CD4-positive, alpha-beta T cell (primary cell): ENCODE measurements at regions not wholly inside any gene's neighbourhood (a gene's known extent, or its start where the extent isn't known, plus 50 kb on each side); places are given as distances from the start of the nearest gene placed in this dataset.

ENCODE experiments used
- ATAC-seq: fragments of 200-7000 bp; cut with Tn5 transposase; one replicate; pipeline ENCODE4 v1.10.0; 2022; ENCODE audit warnings: mild to moderate bottlenecking; ENCODE audit not compliant: poor library complexity
- CTCF ChIA-PET: fragments of 350-600 bp; sonication (Branson Sonifier 250); formaldehyde crosslinking; loops from one replicate; lab custom pipeline; 2021; ENCODE audit warnings: antibody characterized with exemption, inconsistent platforms; lab: Charles Lee
- POLR2A ChIA-PET: fragments of 350-600 bp; sonication (Branson Sonifier 250); formaldehyde crosslinking; loops from one replicate; lab custom pipeline; 2021; ENCODE audit warnings: antibody characterized with exemption, inconsistent platforms; lab: Charles Lee
- DNase-seq, 14 experiments: peaks; one replicate each; pipeline ENCODE4 v3.0.0-alpha.2; 2013 to 2020; ENCODE audit warnings: mixed read lengths in 2 of 14
- H3K27ac ChIP-seq, 2 donors: one replicate each; pipeline versions ENCODE4 v1.5.1 to v1.7.0; 2013; ENCODE audit warnings: low read length in 2 of 2, low read depth in 1 of 2, mild to moderate bottlenecking in 1 of 2
- H3K27me3 ChIP-seq, 2 experiments: 1 replicate in 1 of 2; 2 replicates in 1 of 2; pipeline versions ENCODE4 v1.6.1 to v1.7.0; 2013; ENCODE audit warnings: low read length in 2 of 2, control low read depth in 1 of 2, mild to moderate bottlenecking in 1 of 2, moderate library complexity in 1 of 2; ENCODE audit not compliant: insufficient read depth in 2 of 2, control insufficient read depth in 1 of 2
- H3K36me3 ChIP-seq: one replicate; pipeline ENCODE4 v1.6.1; 2013; ENCODE audit warnings: low read length, control low read depth; ENCODE audit not compliant: insufficient read depth
- H3K4me1 ChIP-seq: one replicate; pipeline ENCODE4 v1.6.1; 2013; ENCODE audit warnings: low read length, control low read depth; ENCODE audit not compliant: insufficient read depth
- H3K4me3 ChIP-seq: one replicate; pipeline ENCODE4 v1.5.1; 2013; ENCODE audit warnings: mild to moderate bottlenecking, low read length, moderate library complexity
- H3K9me3 ChIP-seq, 2 experiments: 1 replicate in 1 of 2; 2 replicates in 1 of 2; pipeline versions ENCODE4 v1.6.1 to v1.7.0; 2013; ENCODE audit warnings: low read length in 2 of 2, mild to moderate bottlenecking in 2 of 2, control low read depth in 1 of 2, moderate library complexity in 1 of 2; ENCODE audit not compliant: control insufficient read depth in 1 of 2, insufficient read depth in 1 of 2
- H3K27ac Mint-ChIP-seq: one replicate; pipeline ENCODE4 v1.8.0; 2020; ENCODE audit warnings: mixed read lengths
- H3K27me3 Mint-ChIP-seq: one replicate; pipeline ENCODE4 v1.8.0; 2021; ENCODE audit warnings: mixed read lengths
- H3K36me3 Mint-ChIP-seq: one replicate; pipeline ENCODE4 v1.8.0; 2021; ENCODE audit warnings: low read depth, mixed read lengths
- H3K4me1 Mint-ChIP-seq: one replicate; pipeline ENCODE4 v1.8.0; 2021; ENCODE audit warnings: low read depth, mixed read lengths
- H3K4me3 Mint-ChIP-seq: one replicate; pipeline ENCODE4 v1.8.0; 2020; ENCODE audit warnings: mild to moderate bottlenecking, mixed read lengths
- H3K9me3 Mint-ChIP-seq: one replicate; pipeline ENCODE4 v1.8.0; 2020; ENCODE audit warnings: mixed read lengths
- CTCF ChIP-seq: fragments of 200-600 bp; IDR thresholded peaks from one replicate; pipeline ENCODE4 v1.8.0; 2022; ENCODE audit warnings: antibody characterized with exemption, mild to moderate bottlenecking
- intact Hi-C, 2 experiments: fragments of 100-400 bp; cut with DNase I in 1 of 2; cut with micrococcal nuclease in 1 of 2; formaldehyde crosslinking; loops; one replicate each; pipeline versions ENCODE4 v1.15.1 to v1.9.0; 2023 to 2025; cut with DNase I, micrococcal nuclease

GRCh38 chr7:106777674-106778299 lies 87.3 kb upstream of the PIK3CG start:
- no peak for TF ChIP-seq CTCF
- CTCF ChIA-PET = no interaction called here
- DNase-seq (no peak), ATAC-seq (no peak)
- no peaks in the 10 kb centered on the region for H3K9me3 Mint-ChIP-seq
- H3K27ac ChIP-seq = no peak overlapping the region
- no peaks in the 10 kb centered on the region for H3K36me3 ChIP-seq
- H3K4me1 Mint-ChIP-seq = no peaks in the 10 kb centered on the region
- no peaks in the 10 kb centered on the region for H3K36me3 Mint-ChIP-seq
- POLR2A ChIA-PET = no interaction called here
- intact Hi-C loops = no loop called here
- no peaks in the 10 kb centered on the region for H3K4me1 ChIP-seq
- H3K27ac Mint-ChIP-seq = no peak overlapping the region
- no peak overlapping the region for H3K4me3 Mint-ChIP-seq
- H3K9me3 ChIP-seq = no peaks in the 10 kb centered on the region
- peaks cover 5% of the 10 kb centered on the region for H3K27me3 Mint-ChIP-seq
- no peaks in the 10 kb centered on the region for H3K27me3 ChIP-seq
- H3K4me3 ChIP-seq = no peak overlapping the region

- Histone ChIP-seq H3K36me3 (no peaks in the 10 kb centered on the region), H3K27me3 (no peaks in the 10 kb centered on the region), H3K27ac (no peak overlapping the region), H3K9me3 (no peaks in the 10 kb centered on the region), H3K4me3 (no peak overlapping the region), H3K4me1 (no peaks in the 10 kb centered on the region)
- H3K27me3 Mint-ChIP-seq = peaks cover 5% of the 10 kb centered on the region
- CTCF ChIA-PET = no interaction called here
- no peak overlapping the region for H3K27ac Mint-ChIP-seq
- intact Hi-C loops = no loop called here
- no peaks in the 10 kb centered on the region for H3K9me3 Mint-ChIP-seq
- POLR2A ChIA-PET = no interaction called here
- DNase-seq (no peak), ATAC-seq (no peak)
- no peaks in the 10 kb centered on the region for H3K36me3 Mint-ChIP-seq
- H3K4me1 Mint-ChIP-seq = no peaks in the 10 kb centered on the region
- H3K4me3 Mint-ChIP-seq = no peak overlapping the region
- no peak for TF ChIP-seq CTCF
Observed at GRCh38 chr7:106778656-106779250, 86.3 kb upstream of the PIK3CG start.

GRCh38 chr7:106779877-106780276 lies 85.2 kb upstream of the PIK3CG start:
- H3K9me3 Mint-ChIP-seq = no peaks in the 10 kb centered on the region
- no peak overlapping the region for H3K27ac Mint-ChIP-seq
- Histone ChIP-seq H3K27me3 (no peaks in the 10 kb centered on the region), H3K4me3 (no peak overlapping the region), H3K36me3 (no peaks in the 10 kb centered on the region), H3K27ac (no peak overlapping the region), H3K9me3 (no peaks in the 10 kb centered on the region), H3K4me1 (no peaks in the 10 kb centered on the region)
- H3K4me1 Mint-ChIP-seq = no peaks in the 10 kb centered on the region
- DNase-seq = no peak
- TF ChIP-seq CTCF = no peak
- peaks cover 5% of the 10 kb centered on the region for H3K27me3 Mint-ChIP-seq
- intact Hi-C loops = no loop called here
- POLR2A ChIA-PET = no interaction called here
- no peaks in the 10 kb centered on the region for H3K36me3 Mint-ChIP-seq
- CTCF ChIA-PET = no interaction called here
- H3K4me3 Mint-ChIP-seq = no peak overlapping the region
- ATAC-seq = no peak
